ENCODE measurements at regions not wholly inside any gene's neighbourhood (a gene's known extent, or its start where the extent isn't known, plus 50 kb on each side); places are given as distances from the start of the nearest gene placed in this dataset.

- TF ChIP-seq, protein P1, sequence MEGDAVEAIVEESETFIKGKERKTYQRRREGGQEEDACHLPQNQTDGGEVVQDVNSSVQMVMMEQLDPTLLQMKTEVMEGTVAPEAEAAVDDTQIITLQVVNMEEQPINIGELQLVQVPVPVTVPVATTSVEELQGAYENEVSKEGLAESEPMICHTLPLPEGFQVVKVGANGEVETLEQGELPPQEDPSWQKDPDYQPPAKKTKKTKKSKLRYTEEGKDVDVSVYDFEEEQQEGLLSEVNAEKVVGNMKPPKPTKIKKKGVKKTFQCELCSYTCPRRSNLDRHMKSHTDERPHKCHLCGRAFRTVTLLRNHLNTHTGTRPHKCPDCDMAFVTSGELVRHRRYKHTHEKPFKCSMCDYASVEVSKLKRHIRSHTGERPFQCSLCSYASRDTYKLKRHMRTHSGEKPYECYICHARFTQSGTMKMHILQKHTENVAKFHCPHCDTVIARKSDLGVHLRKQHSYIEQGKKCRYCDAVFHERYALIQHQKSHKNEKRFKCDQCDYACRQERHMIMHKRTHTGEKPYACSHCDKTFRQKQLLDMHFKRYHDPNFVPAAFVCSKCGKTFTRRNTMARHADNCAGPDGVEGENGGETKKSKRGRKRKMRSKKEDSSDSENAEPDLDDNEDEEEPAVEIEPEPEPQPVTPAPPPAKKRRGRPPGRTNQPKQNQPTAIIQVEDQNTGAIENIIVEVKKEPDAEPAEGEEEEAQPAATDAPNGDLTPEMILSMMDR (IDR thresholded peaks at IDR 0.05; ENCODE audit: borderline replicate concordance, extremely low read depth, low read length, poor library complexity, severe bottlenecking): no peak
- no peak for TF ChIP-seq EZH2 (IDR thresholded peaks at IDR 0.05; ENCODE audit: borderline replicate concordance, low read depth, low read length, severe bottlenecking)
- DNase-seq: no peak
Observed at GRCh38 chr11:45379162-45379863, 93.2 kb upstream of the SYT13 start.

GRCh38 chr11:45378516-45378915 is 92.4 kb upstream of the SYT13 start:
- peaks cover 4% of the 10 kb centered on the region; the same call in 1 of the 2 replicates for H3K4me1 ChIP-seq (ENCODE audit: insufficient read depth, low read length)
- no peak for TF ChIP-seq EZH2 (IDR thresholded peaks at IDR 0.05; ENCODE audit: borderline replicate concordance, low read depth, low read length, severe bottlenecking)
- TF ChIP-seq, protein P1 (IDR thresholded peaks at IDR 0.05; ENCODE audit: borderline replicate concordance, extremely low read depth, low read length, poor library complexity, severe bottlenecking): no peak
- H4K20me1 ChIP-seq (ENCODE audit: insufficient read depth, low read length): peaks cover 12% of the 10 kb centered on the region
- H3K9me3 ChIP-seq (ENCODE audit: insufficient read depth, low read length, severe bottlenecking): no peaks in the 10 kb centered on the region
- no peaks in the 10 kb centered on the region for H3K36me3 ChIP-seq (ENCODE audit: insufficient read depth, low read length)
- H3K27me3 ChIP-seq (ENCODE audit: insufficient read depth, low read length, poor library complexity): peaks cover 34% of the 10 kb centered on the region
- no peaks in the 10 kb centered on the region for H3K79me2 ChIP-seq (ENCODE audit: insufficient read depth, low read length)
- no peak overlapping the region for H2AFZ ChIP-seq (ENCODE audit: low read depth, low read length)
- no peak overlapping the region for H3K4me3 ChIP-seq (ENCODE audit: low read depth in 1 of 2, low read length in 2 of 2)
- H3K27ac ChIP-seq (ENCODE audit: low read length): no peak overlapping the region
- H3K9ac ChIP-seq (ENCODE audit: low read depth, low read length): no peak overlapping the region
- no peak for ATAC-seq (ENCODE audit: insufficient read depth, low read depth)
- DNase-seq: no peak
- no peak overlapping the region for H3K4me2 ChIP-seq (ENCODE audit: insufficient read depth, low read length)

More at GRCh38 chr11:45379162-45379863, 93.2 kb upstream of the SYT13 start:
- H2AFZ ChIP-seq (ENCODE audit: low read depth, low read length): no peak overlapping the region
- no peaks in the 10 kb centered on the region for H3K9me3 ChIP-seq (ENCODE audit: insufficient read depth, low read length, severe bottlenecking)
- H3K4me2 ChIP-seq (ENCODE audit: insufficient read depth, low read length): no peak overlapping the region
- H3K9ac ChIP-seq (ENCODE audit: low read depth, low read length): no peak overlapping the region
- no peaks in the 10 kb centered on the region for H3K36me3 ChIP-seq (ENCODE audit: insufficient read depth, low read length)
- peaks cover 31% of the 10 kb centered on the region for H3K27me3 ChIP-seq (ENCODE audit: insufficient read depth, low read length, poor library complexity)
- peaks cover 13% of the 10 kb centered on the region; the same call in 1 of the 2 replicates for H4K20me1 ChIP-seq (ENCODE audit: insufficient read depth, low read length)
- H3K4me1 ChIP-seq (ENCODE audit: insufficient read depth, low read length): peaks cover 4% of the 10 kb centered on the region; the same call in 1 of the 2 replicates
- H3K27ac ChIP-seq (ENCODE audit: low read length): no peak overlapping the region
- no peaks in the 10 kb centered on the region for H3K79me2 ChIP-seq (ENCODE audit: insufficient read depth, low read length)
- ATAC-seq (ENCODE audit: insufficient read depth, low read depth): no peak
- H3K4me3 ChIP-seq (ENCODE audit: low read depth in 1 of 2, low read length in 2 of 2): no peak overlapping the region

DNA sequence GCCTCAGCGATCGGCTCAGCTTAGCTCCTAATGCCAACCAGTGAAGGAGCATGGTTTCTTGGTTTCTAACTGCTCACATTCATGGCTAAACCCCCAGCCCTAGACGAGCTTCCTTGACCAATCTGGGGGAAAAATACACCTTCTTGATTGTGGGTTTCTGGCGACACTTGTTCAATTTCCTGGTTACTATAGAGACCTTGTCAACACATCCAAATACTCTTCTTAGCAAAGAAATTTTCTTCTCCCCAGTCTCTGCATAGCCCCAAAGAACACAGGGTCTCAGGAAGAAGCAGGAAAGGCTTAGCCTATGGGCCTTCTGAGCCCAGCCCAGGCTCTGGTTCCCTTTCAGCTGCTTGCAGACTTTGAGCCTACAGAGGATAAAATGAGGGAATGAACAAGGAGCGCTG is 88.5 kb upstream of the SYT13 start:
- Histone ChIP-seq H3K4me2 (ENCODE audit: insufficient read depth, low read length) (no peak overlapping the region), H3K4me3 (ENCODE audit: low read depth in 1 of 2, low read length in 2 of 2) (no peak overlapping the region)

More for the DNA sequence above, 88.5 kb upstream of the SYT13 start:
- no peak overlapping the region for H2AFZ ChIP-seq (ENCODE audit: low read depth, low read length)
- TF ChIP-seq, protein P1 (IDR thresholded peaks at IDR 0.05; ENCODE audit: borderline replicate concordance, extremely low read depth, low read length, poor library complexity, severe bottlenecking): no peak
- TF ChIP-seq EZH2 (IDR thresholded peaks at IDR 0.05; ENCODE audit: borderline replicate concordance, low read depth, low read length, severe bottlenecking): no peak
- peaks cover 12% of the 10 kb centered on the region for H4K20me1 ChIP-seq (ENCODE audit: insufficient read depth, low read length)
- no peak for ATAC-seq (ENCODE audit: insufficient read depth, low read depth)
- no peaks in the 10 kb centered on the region for H3K79me2 ChIP-seq (ENCODE audit: insufficient read depth, low read length)
- H3K4me1 ChIP-seq (ENCODE audit: insufficient read depth, low read length): no peaks in the 10 kb centered on the region; the same call in 1 of the 2 replicates
- H3K27ac ChIP-seq (ENCODE audit: low read length): no peak overlapping the region
- H3K9me3 ChIP-seq (ENCODE audit: insufficient read depth, low read length, severe bottlenecking): no peaks in the 10 kb centered on the region
- H3K9ac ChIP-seq (ENCODE audit: low read depth, low read length): no peak overlapping the region
- H3K27me3 ChIP-seq (ENCODE audit: insufficient read depth, low read length, poor library complexity): peaks cover 38% of the 10 kb centered on the region
- no peaks in the 10 kb centered on the region for H3K36me3 ChIP-seq (ENCODE audit: insufficient read depth, low read length)
- no peak for DNase-seq

Data from DND-41 (cell line).